ENCODE measurements at regions not wholly inside any gene's neighbourhood (a gene's known extent, or its start where the extent isn't known, plus 50 kb on each side); places are given as distances from the start of the nearest gene placed in this dataset.

GRCh38 chr4:11669156-11669555 lies 240.5 kb upstream of the HS3ST1 start:
- TF ChIP-seq CTCF (IDR thresholded peaks at IDR 0.05) (no peak), POLR2A (IDR thresholded peaks at IDR 0.05) (no peak)
